Left cardiac atrium (tissue), 4 donors: ENCODE measurements at regions not wholly inside any gene's neighbourhood (a gene's known extent, or its start where the extent isn't known, plus 50 kb on each side); places are given as distances from the start of the nearest gene placed in this dataset.

Source experiments
- ATAC-seq, 2 donors: fragments of 200-7000 bp; cut with Tn5 transposase; one replicate each; pipeline ENCODE4 v1.9.1; 2020; ENCODE audit warnings: mild to moderate bottlenecking in 2 of 2, moderate library complexity in 2 of 2
- DNase-seq: peaks from one replicate; pipeline ENCODE4 v3.0.0-alpha.2; 2020
- intact Hi-C, 2 donors: fragments of 100-400 bp; cut with DNase I; formaldehyde crosslinking; loops; one replicate each; pipeline versions ENCODE4 v1.14.1 to v1.15.1; 2022 to 2023
- donor health status: DM: no; HTN: yes; CAD: no.
- donor health status: DM: no; HTN: yes; CAD: no; lungs with severe emphysema.
- donor health status: DM: yes; HTN: yes; CAD: no.
- donor health status: Dilated cardiomyopathy.

GRCh38 chr3:10619989-10620832 lies 114.8 kb upstream of the ATP2B2 start:
- ATAC-seq (no peak), DNase-seq (no peak)
- intact Hi-C loops = no loop called here

- DNase-seq (no peak), ATAC-seq (no peak)
- intact Hi-C loops = no loop called here
Measured at GRCh38 chr3:10620833-10621082, 115.4 kb upstream of the ATP2B2 start.

GRCh38 chr3:10623578-10624275 lies 118.3 kb upstream of the ATP2B2 start:
- DNase-seq (no peak), ATAC-seq (no peak)
- intact Hi-C loops = no loop called here

GRCh38 chr3:10625323-10625722 lies 119.9 kb upstream of the ATP2B2 start:
- intact Hi-C loops = no loop called here
- DNase-seq = no peak
- no peak for ATAC-seq

GRCh38 chr3:10627884-10628572 lies 122.6 kb upstream of the ATP2B2 start:
- intact Hi-C loops = no loop called here
- DNase-seq = no peak

GRCh38 chr3:10628891-10629670 lies 123.7 kb upstream of the ATP2B2 start:
- DNase-seq (no peak), ATAC-seq (no peak)
- intact Hi-C loops = no loop called here

More at GRCh38 chr3:10627884-10628572, 122.6 kb upstream of the ATP2B2 start:
- ATAC-seq = no peak

- DNase-seq (no peak), ATAC-seq (no peak)
- intact Hi-C loops = no loop called here
Measured at GRCh38 chr3:10629671-10630040, 124.3 kb upstream of the ATP2B2 start.

GRCh38 chr3:10631224-10631623 lies 125.8 kb upstream of the ATP2B2 start:
- intact Hi-C loops = no loop called here
- ATAC-seq (no peak), DNase-seq (no peak)

- ATAC-seq = no peak
- intact Hi-C loops = no loop called here
- DNase-seq = no peak
Measured at GRCh38 chr3:10632125-10632524, 126.7 kb upstream of the ATP2B2 start.

- DNase-seq (no peak), ATAC-seq (no peak)
- intact Hi-C loops = no loop called here
Measured at GRCh38 chr3:10632741-10633140, 127.4 kb upstream of the ATP2B2 start.

GRCh38 chr3:10635446-10636076 lies 130.2 kb upstream of the ATP2B2 start:
- intact Hi-C loops = no loop called here
- no peak for ATAC-seq
- DNase-seq = no peak

GRCh38 chr3:10637342-10637741 lies 132.0 kb upstream of the ATP2B2 start:
- DNase-seq (no peak), ATAC-seq (no peak)
- intact Hi-C loops = no loop called here

GRCh38 chr3:10638466-10638865 lies 133.1 kb upstream of the ATP2B2 start:
- intact Hi-C loops = no loop called here
- ATAC-seq = no peak
- no peak for DNase-seq

GRCh38 chr3:10641760-10642159 lies 136.4 kb upstream of the ATP2B2 start:
- DNase-seq = no peak
- intact Hi-C loops = no loop called here

GRCh38 chr3:10644189-10644588 lies 138.8 kb upstream of the ATP2B2 start:
- DNase-seq (no peak), ATAC-seq (no peak)
- intact Hi-C loops = no loop called here

More at GRCh38 chr3:10641760-10642159, 136.4 kb upstream of the ATP2B2 start:
- no peak for ATAC-seq

GRCh38 chr3:10645800-10646199 lies 140.4 kb upstream of the ATP2B2 start:
- no peak for ATAC-seq
- intact Hi-C loops = no loop called here
- DNase-seq = no peak

- intact Hi-C loops = no loop called here
- no peak for ATAC-seq
Measured at GRCh38 chr3:10646531-10647335, 141.3 kb upstream of the ATP2B2 start.

GRCh38 chr3:10647376-10647775 lies 142.0 kb upstream of the ATP2B2 start:
- intact Hi-C loops = no loop called here
- ATAC-seq = no peak
- no peak for DNase-seq

More at GRCh38 chr3:10646531-10647335, 141.3 kb upstream of the ATP2B2 start:
- no peak for DNase-seq
